ENCODE measurements at regions not wholly inside any gene's neighbourhood (a gene's known extent, or its start where the extent isn't known, plus 50 kb on each side); places are given as distances from the start of the nearest gene placed in this dataset.

GRCh38 chrX:139286342-139286741 lies 244.2 kb upstream of the F9 start:
- TF ChIP-seq POLR2A (IDR thresholded peaks at IDR 0.05; ENCODE audit: low read depth, low read length), result no peak
- no peak for TF ChIP-seq POLR2AphosphoS5 (IDR thresholded peaks at IDR 0.05; ENCODE audit: low read depth, low read length)
